ENCODE measurements at regions not wholly inside any gene's neighbourhood (a gene's known extent, or its start where the extent isn't known, plus 50 kb on each side); places are given as distances from the start of the nearest gene placed in this dataset.

DNA sequence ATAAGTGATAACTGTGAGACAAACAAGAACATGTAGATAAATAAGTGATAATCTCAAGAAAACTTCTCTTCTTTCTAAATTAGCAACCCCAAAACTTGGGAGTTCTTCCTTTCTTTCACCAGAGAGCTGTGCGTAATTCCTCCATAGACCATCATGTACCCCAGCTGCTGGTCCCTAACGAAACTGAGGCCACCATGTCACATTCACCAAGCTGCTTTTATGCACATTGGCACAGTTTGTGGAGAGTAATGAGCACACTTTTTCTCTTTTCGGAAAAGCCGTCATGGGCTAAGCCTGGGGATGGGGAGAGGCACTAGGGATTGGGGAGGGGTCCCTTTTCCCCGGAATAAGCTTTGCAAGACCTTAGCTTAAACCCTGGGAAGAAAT, 561.4 kb downstream of the BNC2 start:
- no peak for TF ChIP-seq CTCF (conservative IDR thresholded peaks at IDR 0.05)
- peaks cover 41% of the 10 kb centered on the region for H3K4me1 Mint-ChIP-seq
- no peaks in the 10 kb centered on the region for H3K36me3 Mint-ChIP-seq (ENCODE audit: low read depth)
- no peaks in the 10 kb centered on the region for H3K27me3 Mint-ChIP-seq (ENCODE audit: low read depth)
- H3K27ac Mint-ChIP-seq (ENCODE audit: unreplicated experiment) = no peak overlapping the region
- H3K4me3 Mint-ChIP-seq = no peak overlapping the region
- no peak for DNase-seq (ENCODE audit: low read depth, low spot score)
- peaks cover 12% of the 10 kb centered on the region for H3K9me3 Mint-ChIP-seq

DNA sequence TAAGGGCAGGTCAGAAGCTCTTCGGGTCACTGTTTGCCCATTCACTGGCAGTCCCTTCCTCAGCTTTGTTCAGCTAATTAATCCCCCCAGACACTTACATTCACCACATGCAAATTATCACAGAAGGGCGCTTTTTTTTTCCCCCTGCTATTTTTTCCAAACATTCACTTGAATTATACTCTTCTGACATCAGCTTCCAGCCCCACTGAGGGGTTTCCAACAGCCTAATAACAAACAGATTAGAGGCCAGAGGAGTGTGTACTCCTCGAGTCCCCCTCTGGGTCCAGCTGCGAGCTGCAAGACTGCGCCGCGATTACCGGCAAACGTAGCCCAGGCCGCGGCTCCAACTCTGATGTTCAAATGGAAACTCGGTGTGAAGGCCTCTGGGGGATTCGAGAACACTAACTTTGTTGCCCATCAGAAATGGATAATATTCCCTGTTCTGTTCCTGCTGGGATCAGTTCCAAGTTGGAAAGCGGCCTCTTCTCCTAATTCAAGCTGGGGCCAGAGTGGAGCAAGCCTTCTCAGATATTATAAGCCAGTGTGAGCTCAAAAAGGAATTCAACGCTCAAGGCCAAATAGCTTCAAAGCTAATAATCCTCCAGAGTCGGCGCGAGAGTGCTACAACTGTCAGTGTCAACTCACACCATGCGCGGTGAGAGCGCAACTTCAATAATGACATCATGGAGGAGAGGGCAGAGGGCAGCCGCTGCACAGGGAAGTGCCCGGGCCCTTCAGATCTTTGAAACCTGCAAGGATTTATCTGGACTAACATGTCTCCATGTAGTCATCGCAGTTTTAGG, 560.8 kb downstream of the BNC2 start:
- H3K9me3 Mint-ChIP-seq = peaks cover 8% of the 10 kb centered on the region
- H3K27me3 Mint-ChIP-seq (ENCODE audit: low read depth) = no peaks in the 10 kb centered on the region
- no peak overlapping the region for H3K27ac Mint-ChIP-seq (ENCODE audit: unreplicated experiment)
- no peak for DNase-seq (ENCODE audit: low read depth, low spot score)
- no peaks in the 10 kb centered on the region for H3K36me3 Mint-ChIP-seq (ENCODE audit: low read depth)
- H3K4me3 Mint-ChIP-seq = peak overlapping the region; percentile 17
- H3K4me1 Mint-ChIP-seq = peaks cover 35% of the 10 kb centered on the region
- TF ChIP-seq CTCF (conservative IDR thresholded peaks at IDR 0.05) = no peak

- TF ChIP-seq CTCF (conservative IDR thresholded peaks at IDR 0.05) = no peak
- Mint-ChIP-seq H3K4me1 (peaks cover 30% of the 10 kb centered on the region), H3K4me3 (peak overlapping the region; percentile 8), H3K36me3 (ENCODE audit: low read depth) (no peaks in the 10 kb centered on the region), H3K9me3 (peaks cover 5% of the 10 kb centered on the region), H3K27me3 (ENCODE audit: low read depth) (no peaks in the 10 kb centered on the region), H3K27ac (ENCODE audit: unreplicated experiment) (no peak overlapping the region)
- DNase-seq (ENCODE audit: low read depth, low spot score) = no peak
Observed at GRCh38 chr9:16310278-16311110, 560.0 kb downstream of the BNC2 start.

DNA sequence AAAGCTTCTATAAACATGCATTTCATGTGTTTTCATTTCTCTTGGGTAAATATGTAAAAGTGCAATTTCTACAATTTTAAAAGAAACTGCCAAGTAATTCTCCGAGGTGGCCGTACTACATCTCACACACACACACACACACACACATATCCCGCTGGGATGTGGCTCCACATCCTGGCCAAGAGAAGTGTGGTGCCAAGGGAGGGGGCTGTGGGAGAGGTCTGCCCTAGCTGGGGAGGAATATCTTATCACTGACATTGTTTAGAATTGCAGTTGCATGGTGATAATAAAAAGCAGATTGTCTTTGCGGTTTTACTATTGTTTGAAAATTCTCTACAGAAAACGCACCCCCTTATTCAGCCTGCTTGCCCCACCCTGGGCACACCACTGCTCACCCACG, 558.4 kb downstream of the BNC2 start:
- Mint-ChIP-seq H3K36me3 (ENCODE audit: low read depth) (no peaks in the 10 kb centered on the region), H3K9me3 (peaks cover 5% of the 10 kb centered on the region), H3K27me3 (ENCODE audit: low read depth) (no peaks in the 10 kb centered on the region), H3K4me3 (no peak overlapping the region), H3K27ac (ENCODE audit: unreplicated experiment) (no peak overlapping the region), H3K4me1 (peaks cover 30% of the 10 kb centered on the region)
- no peak for DNase-seq (ENCODE audit: low read depth, low spot score)
- TF ChIP-seq CTCF (conservative IDR thresholded peaks at IDR 0.05) = no peak

GRCh38 chr9:16312962-16313546, 557.4 kb downstream of the BNC2 start:
- peaks cover 5% of the 10 kb centered on the region for H3K9me3 Mint-ChIP-seq
- no peak overlapping the region for H3K4me3 Mint-ChIP-seq
- no peak for TF ChIP-seq CTCF (conservative IDR thresholded peaks at IDR 0.05)
- no peak for DNase-seq (ENCODE audit: low read depth, low spot score)
- no peaks in the 10 kb centered on the region for H3K36me3 Mint-ChIP-seq (ENCODE audit: low read depth)
- peaks cover 35% of the 10 kb centered on the region for H3K4me1 Mint-ChIP-seq
- H3K27me3 Mint-ChIP-seq (ENCODE audit: low read depth) = no peaks in the 10 kb centered on the region
- H3K27ac Mint-ChIP-seq (ENCODE audit: unreplicated experiment) = peak overlapping the region; percentile 14

All from neural crest cell (in vitro differentiated cells).